ENCODE measurements at regions not wholly inside any gene's neighbourhood (a gene's known extent, or its start where the extent isn't known, plus 50 kb on each side); places are given as distances from the start of the nearest gene placed in this dataset.

- no peak for TF ChIP-seq CTCF (conservative IDR thresholded peaks at IDR 0.05; ENCODE audit: low read depth, low read length)
- TF ChIP-seq POLR2A (IDR thresholded peaks at IDR 0.05; ENCODE audit: low read depth, low read length) = no peak
- no peak for TF ChIP-seq SMC3 (IDR thresholded peaks at IDR 0.05; ENCODE audit: low read depth, low read length)
- TF ChIP-seq RAD21 (IDR thresholded peaks at IDR 0.05; ENCODE audit: low read length) = no peak
- no peak for TF ChIP-seq CEBPB (IDR thresholded peaks at IDR 0.05; ENCODE audit: low read depth, low read length)
- TF ChIP-seq MXI1 (IDR thresholded peaks at IDR 0.05; ENCODE audit: borderline replicate concordance, low read depth, low read length) = no peak
- TF ChIP-seq RCOR1 (IDR thresholded peaks at IDR 0.05; ENCODE audit: insufficient replicate concordance, low read length) = no peak
- no peak for TF ChIP-seq FOS (IDR thresholded peaks at IDR 0.05; ENCODE audit: low read depth, low read length)
These were observed 305.2 kb upstream of the SYT1 start for GRCh38 chr12:78559416-78559815.
